ENCODE measurements at regions not wholly inside any gene's neighbourhood (a gene's known extent, or its start where the extent isn't known, plus 50 kb on each side); places are given as distances from the start of the nearest gene placed in this dataset.

- WGBS (ENCODE audit: low lambda C conversion rate, missing lambda C conversion rate) = 72% methylated on average over 5 of the region's 5 CpGs
- Histone ChIP-seq H3K4me3 (no peak overlapping the region), H3K79me2 (no peaks in the 10 kb centered on the region), H3K36me3 (replicated peaks; ENCODE audit: insufficient read depth, low read depth) (no peaks in the 10 kb centered on the region), H3K27me3 (no peaks in the 10 kb centered on the region), H3K9me2 (replicated peaks; ENCODE audit: insufficient read depth) (no peaks in the 10 kb centered on the region), H4K20me1 (ENCODE audit: insufficient read depth, poor library complexity, severe bottlenecking) (no peaks in the 10 kb centered on the region), H3K4me1 (ENCODE audit: insufficient read depth) (no peaks in the 10 kb centered on the region), H2AFZ (no peak overlapping the region), H3K4me2 (no peak overlapping the region), H3K9me3 (ENCODE audit: low read depth) (no peaks in the 10 kb centered on the region), H3K27ac (no peak overlapping the region)
- TF ChIP-seq EZH2 (IDR thresholded peaks at IDR 0.05; ENCODE audit: borderline replicate concordance) (no peak), EZH2phosphoT487 (IDR thresholded peaks at IDR 0.05; ENCODE audit: low read depth, severe bottlenecking, unreplicated experiment) (no peak), CTCF (IDR thresholded peaks at IDR 0.05; ENCODE audit: poor library complexity) (no peak)
- DNase-seq (ENCODE audit: low spot score) = no peak
Measured at GRCh38 chr6:7033202-7033601, 74.6 kb upstream of the RREB1 start.

- Histone ChIP-seq H3K4me2 (no peak overlapping the region), H3K4me3 (no peak overlapping the region), H3K36me3 (replicated peaks; ENCODE audit: insufficient read depth, low read depth) (no peaks in the 10 kb centered on the region), H3K9me3 (ENCODE audit: low read depth) (no peaks in the 10 kb centered on the region), H3K9me2 (replicated peaks; ENCODE audit: insufficient read depth) (no peaks in the 10 kb centered on the region), H3K27me3 (no peaks in the 10 kb centered on the region), H2AFZ (no peak overlapping the region), H3K4me1 (ENCODE audit: insufficient read depth) (no peaks in the 10 kb centered on the region), H3K79me2 (no peaks in the 10 kb centered on the region), H3K27ac (no peak overlapping the region), H4K20me1 (ENCODE audit: insufficient read depth, poor library complexity, severe bottlenecking) (no peaks in the 10 kb centered on the region)
- no peak for DNase-seq (ENCODE audit: low spot score)
- no peak for TF ChIP-seq EZH2phosphoT487 (IDR thresholded peaks at IDR 0.05; ENCODE audit: low read depth, severe bottlenecking, unreplicated experiment)
- TF ChIP-seq CTCF (IDR thresholded peaks at IDR 0.05; ENCODE audit: poor library complexity) = no peak
- no peak for TF ChIP-seq EZH2 (IDR thresholded peaks at IDR 0.05; ENCODE audit: borderline replicate concordance)
- 93% methylated on average over 1 of the region's 1 CpG for WGBS (ENCODE audit: low lambda C conversion rate, missing lambda C conversion rate)
Measured at GRCh38 chr6:7034055-7034454, 73.7 kb upstream of the RREB1 start.

- Histone ChIP-seq H3K4me2 (no peak overlapping the region), H3K36me3 (replicated peaks; ENCODE audit: insufficient read depth, low read depth) (no peaks in the 10 kb centered on the region), H3K4me1 (ENCODE audit: insufficient read depth) (no peaks in the 10 kb centered on the region), H3K79me2 (no peaks in the 10 kb centered on the region), H4K20me1 (ENCODE audit: insufficient read depth, poor library complexity, severe bottlenecking) (no peaks in the 10 kb centered on the region), H3K9me3 (ENCODE audit: low read depth) (no peaks in the 10 kb centered on the region), H2AFZ (no peak overlapping the region), H3K9me2 (replicated peaks; ENCODE audit: insufficient read depth) (no peaks in the 10 kb centered on the region), H3K27me3 (no peaks in the 10 kb centered on the region), H3K27ac (no peak overlapping the region), H3K4me3 (no peak overlapping the region)
- no peak for TF ChIP-seq CTCF (IDR thresholded peaks at IDR 0.05; ENCODE audit: poor library complexity)
- TF ChIP-seq EZH2phosphoT487 (IDR thresholded peaks at IDR 0.05; ENCODE audit: low read depth, severe bottlenecking, unreplicated experiment) = no peak
- TF ChIP-seq EZH2 (IDR thresholded peaks at IDR 0.05; ENCODE audit: borderline replicate concordance) = no peak
- no peak for DNase-seq (ENCODE audit: low spot score)
- WGBS (ENCODE audit: low lambda C conversion rate, missing lambda C conversion rate) = 66% methylated on average over 2 of the region's 2 CpGs
Measured at GRCh38 chr6:7035837-7036249, 71.9 kb upstream of the RREB1 start.

- H3K4me2 ChIP-seq = peak overlapping the region; percentile 64
- H3K27ac ChIP-seq = peak overlapping the region; percentile 95
- H3K4me1 ChIP-seq (ENCODE audit: insufficient read depth) = peaks cover 16% of the 10 kb centered on the region
- no peak for DNase-seq (ENCODE audit: low spot score)
- H3K9me3 ChIP-seq (ENCODE audit: low read depth) = no peaks in the 10 kb centered on the region
- H3K9me2 ChIP-seq (replicated peaks; ENCODE audit: insufficient read depth) = no peaks in the 10 kb centered on the region
- H3K27me3 ChIP-seq = no peaks in the 10 kb centered on the region
- no peaks in the 10 kb centered on the region for H3K36me3 ChIP-seq (replicated peaks; ENCODE audit: insufficient read depth, low read depth)
- H4K20me1 ChIP-seq (ENCODE audit: insufficient read depth, poor library complexity, severe bottlenecking) = no peaks in the 10 kb centered on the region
- whole genome bisulfite sequencing (ENCODE audit: low lambda C conversion rate, missing lambda C conversion rate) = 54% methylated on average over 3 of the region's 3 CpGs
- no peak for TF ChIP-seq EZH2phosphoT487 (IDR thresholded peaks at IDR 0.05; ENCODE audit: low read depth, severe bottlenecking, unreplicated experiment)
- TF ChIP-seq CTCF (IDR thresholded peaks at IDR 0.05; ENCODE audit: poor library complexity) = no peak
- TF ChIP-seq EZH2 (IDR thresholded peaks at IDR 0.05; ENCODE audit: borderline replicate concordance) = no peak
- peak overlapping the region; percentile 47 for H2AFZ ChIP-seq
- no peak overlapping the region for H3K4me3 ChIP-seq
- H3K79me2 ChIP-seq = no peaks in the 10 kb centered on the region
Measured at GRCh38 chr6:7041511-7042026, 66.2 kb upstream of the RREB1 start.
